GM12891 (cell line): ENCODE measurements at regions not wholly inside any gene's neighbourhood (a gene's known extent, or its start where the extent isn't known, plus 50 kb on each side); places are given as distances from the start of the nearest gene placed in this dataset.

Source experiments
- POLR2A ChIP-seq: IDR thresholded peaks from 2 replicates; pipeline ENCODE4 v1.6.1; 2011; ENCODE audit warnings: low read depth, low read length, control low read depth
- TAF1 ChIP-seq: IDR thresholded peaks from 2 replicates; pipeline ENCODE4 v1.6.1; 2011; ENCODE audit warnings: low read depth, low read length, control low read depth

- no peak for TF ChIP-seq POLR2A
- TF ChIP-seq TAF1 = no peak
These were observed 466.1 kb downstream of the DTHD1 start for GRCh38 chr4:36747277-36748129.
